ENCODE measurements at regions not wholly inside any gene's neighbourhood (a gene's known extent, or its start where the extent isn't known, plus 50 kb on each side); places are given as distances from the start of the nearest gene placed in this dataset.

DNA sequence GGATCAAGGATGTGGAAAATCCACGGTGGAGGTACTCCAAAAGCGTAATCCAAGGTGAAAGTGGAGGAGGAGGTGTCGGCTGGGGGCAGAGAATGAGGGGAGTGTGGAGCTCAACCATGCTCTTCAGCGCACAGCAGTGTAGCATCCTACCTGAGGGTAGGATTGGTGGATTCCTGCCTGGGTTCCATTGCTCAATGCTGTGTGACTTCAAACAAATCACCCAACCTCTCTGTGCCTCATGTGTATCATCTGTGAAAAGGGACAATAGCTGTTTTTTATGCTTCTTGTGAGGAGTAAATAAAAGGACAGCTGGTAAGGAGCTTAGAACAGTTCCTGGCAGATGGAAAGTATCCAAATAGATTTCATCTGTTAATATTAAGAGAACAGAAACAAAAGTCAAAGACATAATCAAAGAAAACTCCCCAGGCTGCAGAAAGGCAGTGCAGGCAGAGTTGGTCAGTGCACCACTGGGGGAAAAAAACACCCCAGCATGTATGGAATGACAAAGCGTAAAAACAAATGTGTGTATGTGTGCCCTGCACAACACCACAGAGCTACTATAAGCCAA lies 130.0 kb upstream of the HDAC4 start:
- no peak for DNase-seq (ENCODE audit: low read depth)

- DNase-seq (ENCODE audit: low read depth), result no peak
Measured at GRCh38 chr2:239529313-239530015, 128.6 kb upstream of the HDAC4 start.

- no peak for DNase-seq (ENCODE audit: low read depth)
Measured at GRCh38 chr2:239528883-239529282, 128.1 kb upstream of the HDAC4 start.

DNA sequence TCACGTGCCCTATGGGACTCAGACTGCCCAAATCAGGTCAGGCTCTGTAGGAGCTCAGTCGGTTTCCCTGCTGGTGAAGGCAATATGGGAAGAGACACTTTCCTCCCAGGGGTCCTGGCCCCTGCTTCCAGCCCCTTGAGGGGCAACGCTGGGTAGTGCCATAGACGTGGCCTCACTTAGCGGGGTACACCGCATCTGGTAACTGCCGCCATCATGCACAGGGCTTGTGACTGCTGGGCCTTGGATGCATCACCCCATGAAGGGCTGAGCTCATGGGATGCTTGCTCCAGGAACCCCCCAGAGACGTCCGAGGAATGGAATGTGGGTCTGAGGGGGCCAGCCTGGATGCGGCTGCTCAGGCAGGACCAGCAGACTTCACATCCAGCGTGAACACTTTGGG lies 127.3 kb upstream of the HDAC4 start:
- DNase-seq (ENCODE audit: low read depth), result no peak

DNA sequence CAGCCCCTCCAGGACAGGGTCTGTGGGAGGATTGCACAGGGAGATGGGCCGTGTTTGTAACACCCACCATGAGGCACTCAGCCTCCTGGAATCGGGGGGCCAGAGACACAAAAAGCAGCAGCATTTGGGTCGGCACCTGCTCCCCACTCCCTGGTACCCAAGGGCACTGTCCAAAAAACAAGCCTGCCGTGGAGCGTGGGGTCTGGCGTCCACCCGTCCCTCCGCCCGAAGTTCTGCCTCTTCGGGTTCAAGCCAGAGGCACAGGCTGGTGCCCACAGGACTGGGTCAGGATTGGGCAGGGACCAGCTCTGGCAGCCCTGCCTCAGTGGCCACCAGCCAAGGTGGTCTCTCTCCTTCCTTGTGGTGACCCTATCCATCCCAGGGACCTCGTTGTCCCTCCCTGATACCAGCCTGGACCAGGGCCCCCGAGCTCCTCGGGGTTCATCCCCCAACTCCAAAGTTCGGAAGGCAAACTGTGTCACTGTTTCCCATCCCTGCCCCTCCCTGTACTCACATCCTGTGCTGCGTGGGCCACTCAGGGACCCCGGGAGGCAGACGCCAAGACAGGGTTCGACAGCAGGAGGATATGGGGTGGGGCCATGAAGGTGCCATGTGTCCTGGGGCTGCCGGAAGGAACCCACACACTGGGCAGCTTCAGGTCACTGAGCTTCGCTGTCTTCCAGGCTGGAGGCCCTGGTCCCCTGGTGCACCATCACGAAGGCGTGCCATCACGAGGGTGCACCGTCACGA lies 126.0 kb upstream of the HDAC4 start:
- no peak for DNase-seq (ENCODE audit: low read depth)

- DNase-seq (ENCODE audit: low read depth), result no peak
Measured at GRCh38 chr2:239526038-239526437, 125.2 kb upstream of the HDAC4 start.

- no peak for DNase-seq (ENCODE audit: low read depth)
Measured at GRCh38 chr2:239523954-239524330, 123.1 kb upstream of the HDAC4 start.

- no peak for DNase-seq (ENCODE audit: low read depth)
Measured at GRCh38 chr2:239523147-239523953, 122.5 kb upstream of the HDAC4 start.

DNA sequence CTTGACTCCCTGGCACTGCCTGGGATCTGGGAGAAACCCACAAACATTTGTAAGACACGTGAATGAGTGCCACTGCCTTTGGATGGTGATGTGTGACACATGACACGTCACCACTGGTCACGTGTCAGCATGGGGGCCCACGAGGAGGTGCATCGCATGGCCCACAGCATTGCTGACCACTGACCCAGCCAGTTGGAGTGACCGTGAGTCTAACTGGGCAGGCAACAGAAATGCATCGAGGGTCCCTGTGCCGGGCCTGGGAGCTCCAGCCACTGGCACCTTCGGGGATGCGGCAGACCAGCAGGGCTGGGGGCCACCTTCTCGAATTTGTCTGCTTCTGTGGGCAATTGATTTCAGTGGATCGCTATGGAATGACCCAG lies 121.9 kb upstream of the HDAC4 start:
- no peak for DNase-seq (ENCODE audit: low read depth)

DNA sequence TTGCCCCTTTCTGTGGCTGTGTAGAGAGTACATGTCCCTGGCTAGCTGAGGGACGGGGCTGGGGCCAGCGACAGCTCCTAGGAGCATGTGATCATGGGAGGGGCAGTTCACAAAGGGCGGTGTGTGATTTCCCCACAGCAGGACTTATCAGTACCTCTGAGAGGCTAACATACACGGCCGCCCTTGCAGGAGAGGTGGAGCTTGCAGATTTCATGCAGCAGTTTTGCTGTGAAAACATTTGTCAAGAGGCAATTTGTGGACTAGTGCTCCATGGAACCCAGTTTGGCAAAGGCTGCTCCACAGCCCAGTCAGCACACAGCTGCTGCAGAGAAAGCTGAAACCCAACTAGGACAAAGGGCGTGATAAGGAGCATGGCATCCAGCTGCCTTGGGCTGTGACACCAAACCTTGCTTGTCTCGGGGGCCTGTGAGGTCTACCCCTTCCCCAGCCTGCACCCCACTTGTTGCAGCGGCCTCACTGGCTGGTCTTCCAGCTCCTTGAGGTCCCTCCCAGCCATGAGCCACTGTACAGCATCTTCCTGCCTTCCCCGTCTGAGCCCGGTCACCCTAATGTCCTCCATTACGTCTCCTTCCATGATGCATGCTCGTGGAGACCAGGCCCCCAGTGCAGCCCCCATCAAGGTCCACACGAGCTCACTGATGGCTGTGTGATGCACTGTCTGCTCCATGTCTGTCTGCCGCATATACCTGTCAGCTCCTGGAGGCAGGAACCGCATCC lies 121.4 kb upstream of the HDAC4 start:
- DNase-seq (ENCODE audit: low read depth), result no peak

GRCh38 chr2:239521518-239521815 lies 120.6 kb upstream of the HDAC4 start:
- no peak for DNase-seq (ENCODE audit: low read depth)

DNA sequence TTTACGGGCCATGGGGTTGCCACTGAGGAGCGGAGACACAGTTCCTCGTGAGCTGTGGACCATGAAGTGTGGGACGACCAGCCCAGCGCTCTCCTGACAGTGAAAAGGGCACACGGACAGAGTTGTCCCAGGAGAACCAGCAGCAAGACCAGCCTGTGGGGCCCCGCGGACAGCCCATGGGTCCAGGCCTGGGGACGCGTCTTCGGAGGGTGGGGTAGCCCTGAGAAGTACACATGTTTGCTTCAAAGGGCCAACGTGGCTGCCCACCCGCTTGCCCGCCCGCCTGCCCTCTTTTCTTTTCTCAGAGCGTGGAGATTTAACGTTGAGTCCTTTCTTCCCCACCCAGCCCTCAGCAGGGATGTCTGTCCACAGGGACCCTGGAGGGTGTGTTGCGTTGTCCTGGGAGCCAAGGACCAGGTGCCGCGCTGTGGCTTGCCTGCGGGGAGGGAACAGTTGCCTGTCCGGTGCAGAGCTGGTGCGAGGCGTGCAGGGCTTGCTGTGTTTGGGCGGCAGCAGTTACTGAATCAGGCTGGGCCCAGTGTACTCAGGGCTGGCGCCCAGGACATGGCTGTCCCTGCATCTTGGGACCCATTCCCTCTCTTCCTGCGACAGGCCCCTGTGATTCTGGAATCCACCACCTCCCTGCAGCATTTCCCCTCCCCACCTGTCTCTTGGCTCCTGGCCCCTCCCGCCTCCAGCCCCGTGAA lies 120.1 kb upstream of the HDAC4 start:
- no peak for DNase-seq (ENCODE audit: low read depth)

- DNase-seq (ENCODE audit: low read depth), result no peak
Measured at GRCh38 chr2:239519921-239520585, 119.2 kb upstream of the HDAC4 start.

- no peak for DNase-seq (ENCODE audit: low read depth)
Measured at GRCh38 chr2:239519089-239519920, 118.5 kb upstream of the HDAC4 start.

DNA sequence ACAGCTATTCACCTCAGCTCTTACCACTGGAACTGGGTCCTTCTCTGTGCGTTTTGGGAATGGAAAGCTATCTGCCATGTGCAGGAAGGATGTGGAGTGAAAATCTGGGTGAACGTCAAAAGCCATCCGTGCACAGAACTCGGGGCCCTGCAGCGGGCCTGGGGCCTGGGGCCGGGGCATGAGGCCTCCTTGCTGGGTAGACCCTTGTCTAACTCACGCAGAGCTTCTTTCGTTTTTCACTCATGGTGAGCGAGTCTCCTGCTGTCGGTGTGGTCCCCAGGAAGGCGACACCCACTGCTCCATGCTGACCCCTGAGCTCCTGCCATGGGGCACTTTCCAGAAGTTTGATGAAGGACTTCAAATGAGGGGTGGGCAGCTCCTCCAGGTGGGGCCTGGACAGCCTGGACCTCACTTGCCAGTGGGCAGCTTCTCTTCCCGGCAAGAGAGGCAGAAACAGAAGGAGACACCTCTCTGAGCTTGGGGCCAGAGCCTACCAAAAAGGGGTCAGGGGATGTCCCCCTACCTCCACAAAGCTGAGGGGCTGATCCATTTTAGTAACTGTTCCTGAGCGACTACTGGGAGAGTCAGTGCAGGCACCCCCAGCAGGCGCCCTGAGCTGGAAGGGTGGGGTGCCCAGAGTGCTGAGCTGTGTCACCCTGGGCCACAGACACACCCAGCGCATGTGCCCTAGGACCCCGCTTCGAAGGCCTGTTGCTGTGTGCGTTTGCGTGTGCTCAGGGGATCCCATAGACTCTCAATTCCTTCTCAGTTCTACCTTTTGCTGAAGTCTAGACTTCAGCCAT lies 117.7 kb upstream of the HDAC4 start:
- DNase-seq (ENCODE audit: low read depth), result no peak

- no peak for DNase-seq (ENCODE audit: low read depth)
Measured at GRCh38 chr2:239517686-239518085, 116.9 kb upstream of the HDAC4 start.

DNA sequence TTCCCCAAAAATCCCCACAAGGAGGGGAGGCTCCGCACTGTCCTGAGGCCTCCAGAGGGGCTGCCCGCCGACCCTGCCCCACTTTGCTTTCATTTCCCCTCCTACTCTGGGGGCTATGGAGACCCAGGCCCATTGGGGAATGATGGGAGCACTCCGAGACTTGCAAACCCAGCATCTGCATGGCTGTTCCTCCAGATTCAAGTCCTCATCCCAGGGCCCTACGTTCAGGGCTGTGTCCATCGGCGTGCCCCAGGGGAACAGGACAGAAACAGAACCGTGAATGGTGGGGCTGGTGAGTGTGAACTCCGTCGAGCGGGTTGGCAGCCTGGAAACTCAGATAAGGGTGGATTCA lies 116.1 kb upstream of the HDAC4 start:
- DNase-seq (ENCODE audit: low read depth), result no peak

DNA sequence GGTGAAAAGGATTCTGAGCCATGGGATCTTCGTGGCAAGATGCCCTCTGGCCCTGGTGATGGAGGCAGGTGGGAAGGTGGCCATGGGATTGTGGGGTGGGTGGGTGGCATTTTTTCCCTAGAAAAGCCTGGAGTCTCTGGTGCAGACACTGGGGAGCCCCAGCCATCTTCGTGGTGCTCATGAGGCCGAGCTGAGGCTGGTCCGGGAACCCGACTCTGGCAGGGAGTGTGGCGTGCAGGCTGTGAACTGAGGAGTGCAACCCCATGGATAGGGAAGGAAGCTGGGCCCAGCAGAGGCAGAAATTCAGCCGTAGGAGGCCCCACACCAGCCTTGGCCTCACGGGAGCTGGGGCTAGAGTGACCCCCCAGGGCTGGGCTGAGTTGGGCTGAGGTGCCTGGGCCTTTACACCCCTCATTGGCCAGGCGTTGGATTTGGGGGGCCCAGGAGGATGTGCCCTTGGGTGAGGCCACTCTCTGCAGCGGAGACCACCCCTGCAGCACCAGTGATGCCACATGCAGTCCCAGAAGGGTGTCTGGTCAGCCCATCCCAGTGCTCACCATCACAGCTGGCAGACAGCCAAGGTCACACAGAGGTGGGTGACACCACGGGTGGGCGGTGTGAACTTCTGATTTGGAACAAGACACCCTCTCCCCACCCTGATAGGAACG lies 115.6 kb upstream of the HDAC4 start:
- DNase-seq (ENCODE audit: low read depth), result no peak

Measured in activated T-helper 9 cell treated with anti-CD3 and anti-CD28 coated beads, Interleukin-2, amount 50 U/mL, for 16 hours (primary cell).